ENCODE measurements at regions not wholly inside any gene's neighbourhood (a gene's known extent, or its start where the extent isn't known, plus 50 kb on each side); places are given as distances from the start of the nearest gene placed in this dataset.
"Not testable (repeated sequence)": the region's sequence is repeated elsewhere in the genome, so short reads cannot be mapped to it uniquely, and the experiment has no call there.

DNA sequence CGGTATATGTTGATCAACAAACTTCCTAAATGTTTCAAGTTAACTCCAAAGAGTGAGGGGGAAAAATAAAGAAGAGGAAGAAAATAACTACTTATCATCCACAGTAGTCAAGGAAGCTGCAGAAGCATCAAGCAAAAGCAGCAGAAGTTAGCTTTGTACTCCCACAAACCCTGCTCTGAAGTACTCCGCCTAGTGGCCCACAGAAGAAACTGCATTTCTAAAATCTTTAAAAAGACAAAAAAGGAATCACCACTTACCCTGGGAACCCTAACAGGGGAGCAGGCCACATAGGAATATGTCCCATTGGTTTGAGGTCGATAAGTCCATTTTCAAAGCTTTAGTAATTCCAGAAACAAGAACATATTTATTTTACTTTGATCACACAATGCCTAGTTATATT lies 2948.3 kb upstream of the OR11H1 start:
- ATAC-seq; H3K79me2 ChIP-seq (ENCODE audit: insufficient read depth, low read length); POLR2A ChIA-PET; H3K27ac ChIP-seq (ENCODE audit: low read depth, low read length); H3K36me3 ChIP-seq (ENCODE audit: control insufficient read depth in 1 of 2, insufficient read depth in 2 of 2, low read length in 2 of 2); H4K20me1 ChIP-seq (ENCODE audit: insufficient read depth); H3K4me2 ChIP-seq (ENCODE audit: low read length); H3K4me1 ChIP-seq (ENCODE audit: control insufficient read depth in 1 of 2, insufficient read depth in 2 of 2, low read length in 2 of 2); H3K9me2 ChIP-seq (ENCODE audit: insufficient read depth); H3K9ac ChIP-seq (ENCODE audit: low read length); H3K27me3 ChIP-seq (ENCODE audit: insufficient read depth, low read length); DNase-seq (ENCODE audit: low read depth, low spot score); RAD21 ChIA-PET (ENCODE audit: low non-redundant PET in 1 of 2, low total read pairs in 2 of 2, uncharacterized antibody in 2 of 2, unreplicated experiment in 2 of 2); H2AFZ ChIP-seq (ENCODE audit: low read depth, low read length, poor library complexity, severe bottlenecking); CTCF ChIA-PET; H3K4me3 ChIP-seq (replicated peaks in 1 of 2; ENCODE audit: low read depth in 1 of 2, low read length in 2 of 2); BruUV-seq (replicated peaks); H3K9me3 ChIP-seq (ENCODE audit: control insufficient read depth in 1 of 2, insufficient read depth in 1 of 2, low read depth in 1 of 2, low read length in 2 of 2); intact Hi-C loops (cut with micrococcal nuclease): not testable (repeated sequence)
- TF ChIP-seq, protein P1, sequence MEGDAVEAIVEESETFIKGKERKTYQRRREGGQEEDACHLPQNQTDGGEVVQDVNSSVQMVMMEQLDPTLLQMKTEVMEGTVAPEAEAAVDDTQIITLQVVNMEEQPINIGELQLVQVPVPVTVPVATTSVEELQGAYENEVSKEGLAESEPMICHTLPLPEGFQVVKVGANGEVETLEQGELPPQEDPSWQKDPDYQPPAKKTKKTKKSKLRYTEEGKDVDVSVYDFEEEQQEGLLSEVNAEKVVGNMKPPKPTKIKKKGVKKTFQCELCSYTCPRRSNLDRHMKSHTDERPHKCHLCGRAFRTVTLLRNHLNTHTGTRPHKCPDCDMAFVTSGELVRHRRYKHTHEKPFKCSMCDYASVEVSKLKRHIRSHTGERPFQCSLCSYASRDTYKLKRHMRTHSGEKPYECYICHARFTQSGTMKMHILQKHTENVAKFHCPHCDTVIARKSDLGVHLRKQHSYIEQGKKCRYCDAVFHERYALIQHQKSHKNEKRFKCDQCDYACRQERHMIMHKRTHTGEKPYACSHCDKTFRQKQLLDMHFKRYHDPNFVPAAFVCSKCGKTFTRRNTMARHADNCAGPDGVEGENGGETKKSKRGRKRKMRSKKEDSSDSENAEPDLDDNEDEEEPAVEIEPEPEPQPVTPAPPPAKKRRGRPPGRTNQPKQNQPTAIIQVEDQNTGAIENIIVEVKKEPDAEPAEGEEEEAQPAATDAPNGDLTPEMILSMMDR (IDR thresholded peaks at IDR 0.05 in 2 of 3, conservative IDR thresholded peaks at IDR 0.05 in 1 of 3; ENCODE audit: borderline replicate concordance in 1 of 3, insufficient read depth in 1 of 3, low read depth in 2 of 3, low read length in 2 of 3) = peak in 1 of 3 experiments; percentile 30; a peak in 3 of 6 replicates

DNA sequence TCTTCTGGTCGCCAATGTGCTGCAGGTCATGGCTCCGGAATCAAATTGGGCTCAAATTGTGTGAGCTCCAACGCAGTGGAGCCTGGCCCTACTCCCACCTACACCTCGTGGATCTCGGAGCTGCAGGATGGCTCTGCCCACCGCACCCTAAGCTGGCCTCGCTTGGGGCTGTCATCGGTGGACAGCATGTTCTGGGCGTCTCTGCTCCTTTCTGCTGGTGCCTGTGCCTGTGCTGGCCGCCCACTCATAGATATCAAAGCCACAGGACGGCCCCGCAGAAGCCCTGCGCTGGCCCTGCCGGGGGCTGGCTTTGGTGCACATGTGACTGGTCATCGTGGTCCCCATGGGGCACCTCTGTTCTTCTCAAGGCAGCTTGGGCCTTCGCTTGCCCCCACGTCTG lies 2943.5 kb upstream of the OR11H1 start:
- H3K9ac ChIP-seq (ENCODE audit: low read length); H3K4me2 ChIP-seq (ENCODE audit: low read length); H3K27me3 ChIP-seq (ENCODE audit: insufficient read depth, low read length); H3K4me3 ChIP-seq (replicated peaks in 1 of 2; ENCODE audit: low read depth in 1 of 2, low read length in 2 of 2); POLR2A ChIA-PET; BruUV-seq (replicated peaks); H3K9me3 ChIP-seq (ENCODE audit: control insufficient read depth in 1 of 2, insufficient read depth in 1 of 2, low read depth in 1 of 2, low read length in 2 of 2); H2AFZ ChIP-seq (ENCODE audit: low read depth, low read length, poor library complexity, severe bottlenecking); H3K4me1 ChIP-seq (ENCODE audit: control insufficient read depth in 1 of 2, insufficient read depth in 2 of 2, low read length in 2 of 2); intact Hi-C loops (cut with micrococcal nuclease); ATAC-seq; H3K79me2 ChIP-seq (ENCODE audit: insufficient read depth, low read length); H4K20me1 ChIP-seq (ENCODE audit: insufficient read depth); H3K36me3 ChIP-seq (ENCODE audit: control insufficient read depth in 1 of 2, insufficient read depth in 2 of 2, low read length in 2 of 2); RAD21 ChIA-PET (ENCODE audit: low non-redundant PET in 1 of 2, low total read pairs in 2 of 2, uncharacterized antibody in 2 of 2, unreplicated experiment in 2 of 2); CTCF ChIA-PET; DNase-seq (ENCODE audit: low read depth, low spot score); H3K27ac ChIP-seq (ENCODE audit: low read depth, low read length); H3K9me2 ChIP-seq (ENCODE audit: insufficient read depth): not testable (repeated sequence)

DNA sequence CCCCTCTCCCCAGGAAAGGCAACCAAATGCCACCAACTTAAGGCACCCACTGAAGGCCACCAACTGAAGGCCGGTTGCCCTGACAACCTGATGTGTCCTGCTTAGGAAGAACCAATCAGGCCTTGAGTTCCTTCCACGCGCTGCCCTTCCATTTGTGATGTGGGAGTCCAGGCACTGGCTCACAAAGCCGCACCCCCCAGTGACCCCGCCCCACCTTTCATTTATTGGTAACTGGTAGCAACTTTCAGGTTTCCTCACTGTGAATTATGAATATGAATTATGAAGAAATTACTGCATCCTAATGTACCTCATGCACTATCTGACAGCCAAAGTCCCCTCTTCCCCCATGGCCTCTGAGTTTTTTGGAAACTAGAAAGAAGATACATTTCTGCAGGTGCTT lies 2943.1 kb upstream of the OR11H1 start:
- H3K79me2 ChIP-seq (ENCODE audit: insufficient read depth, low read length); H3K4me2 ChIP-seq (ENCODE audit: low read length); H3K36me3 ChIP-seq (ENCODE audit: control insufficient read depth in 1 of 2, insufficient read depth in 2 of 2, low read length in 2 of 2); DNase-seq (ENCODE audit: low read depth, low spot score); ATAC-seq; CTCF ChIA-PET; H3K4me3 ChIP-seq (replicated peaks in 1 of 2; ENCODE audit: low read depth in 1 of 2, low read length in 2 of 2); H3K27me3 ChIP-seq (ENCODE audit: insufficient read depth, low read length); H4K20me1 ChIP-seq (ENCODE audit: insufficient read depth); POLR2A ChIA-PET; intact Hi-C loops (cut with micrococcal nuclease); RAD21 ChIA-PET (ENCODE audit: low non-redundant PET in 1 of 2, low total read pairs in 2 of 2, uncharacterized antibody in 2 of 2, unreplicated experiment in 2 of 2); H3K27ac ChIP-seq (ENCODE audit: low read depth, low read length); H3K9me3 ChIP-seq (ENCODE audit: control insufficient read depth in 1 of 2, insufficient read depth in 1 of 2, low read depth in 1 of 2, low read length in 2 of 2); H3K9me2 ChIP-seq (ENCODE audit: insufficient read depth); H3K9ac ChIP-seq (ENCODE audit: low read length); H2AFZ ChIP-seq (ENCODE audit: low read depth, low read length, poor library complexity, severe bottlenecking); H3K4me1 ChIP-seq (ENCODE audit: control insufficient read depth in 1 of 2, insufficient read depth in 2 of 2, low read length in 2 of 2); BruUV-seq (replicated peaks): not testable (repeated sequence)

DNA sequence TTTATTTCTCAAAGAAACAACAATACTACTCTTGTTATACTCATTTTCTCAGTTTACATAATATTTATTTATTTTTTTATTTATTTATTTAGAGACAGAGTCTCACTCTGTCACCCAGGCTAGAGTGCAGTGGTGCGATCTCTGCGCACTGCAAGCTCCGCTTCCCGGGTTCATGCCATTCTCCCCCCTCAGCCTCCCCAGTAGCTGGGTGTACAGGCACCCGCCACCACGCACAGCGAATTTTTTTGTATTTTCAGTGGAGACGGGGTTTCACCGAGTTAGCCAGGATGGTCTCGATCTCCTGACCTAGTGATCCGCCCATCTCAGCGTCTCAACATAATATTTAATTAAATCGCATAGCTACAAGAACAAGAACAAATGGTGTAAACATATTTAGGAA lies 2932.3 kb upstream of the OR11H1 start:
- H3K79me2 ChIP-seq (ENCODE audit: insufficient read depth, low read length); RAD21 ChIA-PET (ENCODE audit: low non-redundant PET in 1 of 2, low total read pairs in 2 of 2, uncharacterized antibody in 2 of 2, unreplicated experiment in 2 of 2); H3K9me2 ChIP-seq (ENCODE audit: insufficient read depth); ATAC-seq; H3K4me2 ChIP-seq (ENCODE audit: low read length); H3K27ac ChIP-seq (ENCODE audit: low read depth, low read length); H4K20me1 ChIP-seq (ENCODE audit: insufficient read depth); POLR2A ChIA-PET; H3K36me3 ChIP-seq (ENCODE audit: control insufficient read depth in 1 of 2, insufficient read depth in 2 of 2, low read length in 2 of 2); DNase-seq (ENCODE audit: low read depth, low spot score); H3K4me1 ChIP-seq (ENCODE audit: control insufficient read depth in 1 of 2, insufficient read depth in 2 of 2, low read length in 2 of 2); CTCF ChIA-PET; intact Hi-C loops (cut with micrococcal nuclease); H3K27me3 ChIP-seq (ENCODE audit: insufficient read depth, low read length); H3K4me3 ChIP-seq (replicated peaks in 1 of 2; ENCODE audit: low read depth in 1 of 2, low read length in 2 of 2); BruUV-seq (replicated peaks); H3K9me3 ChIP-seq (ENCODE audit: control insufficient read depth in 1 of 2, insufficient read depth in 1 of 2, low read depth in 1 of 2, low read length in 2 of 2); H2AFZ ChIP-seq (ENCODE audit: low read depth, low read length, poor library complexity, severe bottlenecking); H3K9ac ChIP-seq (ENCODE audit: low read length): not testable (repeated sequence)

Measured in HCT116 (cell line).